H9 (cell line): ENCODE measurements at regions not wholly inside any gene's neighbourhood (a gene's known extent, or its start where the extent isn't known, plus 50 kb on each side); places are given as distances from the start of the nearest gene placed in this dataset.
A peak's percentile ranks its signal among the peaks of the same experiment; 100 is the strongest.

Source experiments
- DNase-seq: peaks from one replicate; pipeline ENCODE4 v3.0.0-alpha.2; 2017
- H2AFZ ChIP-seq: one replicate; pipeline ENCODE4 v1.6.1; 2013; ENCODE audit warnings: mild to moderate bottlenecking, low read length, control low read depth, moderate library complexity
- H2AK5ac ChIP-seq: 2 replicates; pipeline ENCODE4 v1.6.1; 2013; ENCODE audit warnings: low read length, control low read depth, mixed read lengths; ENCODE audit not compliant: insufficient read length
- H2BK120ac ChIP-seq: one replicate; pipeline ENCODE4 v1.6.1; 2013; ENCODE audit warnings: low read depth, mild to moderate bottlenecking, low read length, control low read depth, inconsistent platforms; ENCODE audit not compliant: poor library complexity, severe bottlenecking
- H2BK12ac ChIP-seq: 2 replicates; pipeline ENCODE4 v1.6.1; 2013; ENCODE audit warnings: low read length, control low read depth, mixed read lengths, low read depth; ENCODE audit not compliant: insufficient read length
- H2BK15ac ChIP-seq: 2 replicates; pipeline ENCODE4 v1.6.1; 2013; ENCODE audit warnings: low read depth, low read length, control low read depth
- H2BK20ac ChIP-seq: one replicate; pipeline ENCODE4 v1.6.1; 2013; ENCODE audit warnings: low read depth, mild to moderate bottlenecking, low read length, control low read depth, inconsistent platforms; ENCODE audit not compliant: poor library complexity, severe bottlenecking
- H2BK5ac ChIP-seq: 2 replicates; pipeline ENCODE4 v1.6.1; 2013; ENCODE audit warnings: low read length, control low read depth, mixed read lengths; ENCODE audit not compliant: insufficient read length
- H3K14ac ChIP-seq: 2 replicates; pipeline ENCODE4 v1.6.1; 2013; ENCODE audit warnings: low read length, control low read depth; ENCODE audit not compliant: insufficient read depth
- H3K18ac ChIP-seq: 2 replicates; pipeline ENCODE4 v1.6.1; 2013; ENCODE audit warnings: low read depth, mild to moderate bottlenecking, mixed read lengths, low read length, control low read depth; ENCODE audit not compliant: insufficient read length
- H3K23ac ChIP-seq: 2 replicates; pipeline ENCODE4 v1.6.1; 2013; ENCODE audit warnings: low read length, control low read depth, mixed read lengths, low read depth; ENCODE audit not compliant: insufficient read length
- H3K23me2 ChIP-seq: 2 replicates; pipeline ENCODE4 v1.6.1; 2013; ENCODE audit warnings: low read depth, mild to moderate bottlenecking, mixed read lengths, low read length, control low read depth; ENCODE audit not compliant: insufficient read length, poor library complexity, severe bottlenecking
- H3K27ac ChIP-seq: 2 replicates; pipeline ENCODE4 v1.5.1; 2013; ENCODE audit warnings: low read length, control low read depth, mixed read lengths, low read depth; ENCODE audit not compliant: insufficient read length
- H3K27me3 ChIP-seq: 2 replicates; pipeline ENCODE4 v1.6.1; 2013; ENCODE audit warnings: low read length, control low read depth, inconsistent platforms; ENCODE audit not compliant: insufficient read depth
- H3K4ac ChIP-seq: 2 replicates; pipeline ENCODE4 v1.6.1; 2013; ENCODE audit warnings: low read depth, mild to moderate bottlenecking, control low read depth, inconsistent platforms, low read length, moderate library complexity
- H3K4me1 ChIP-seq: 2 replicates; pipeline ENCODE4 v1.6.1; 2013; ENCODE audit warnings: low read length, control low read depth, inconsistent platforms; ENCODE audit not compliant: insufficient read depth
- H3K4me2 ChIP-seq: 2 replicates; pipeline ENCODE4 v1.6.1; 2013; ENCODE audit warnings: low read length, control low read depth, mixed read lengths; ENCODE audit not compliant: insufficient read length, insufficient read depth
- H3K56ac ChIP-seq: 2 replicates; pipeline ENCODE4 v1.6.1; 2013; ENCODE audit warnings: low read depth, mild to moderate bottlenecking, mixed read lengths, low read length, control low read depth; ENCODE audit not compliant: insufficient read length
- H3K79me1 ChIP-seq: 2 replicates; pipeline ENCODE4 v1.6.1; 2013; ENCODE audit warnings: low read depth, mild to moderate bottlenecking, moderate library complexity, low read length, control low read depth, inconsistent platforms; ENCODE audit not compliant: insufficient read depth, poor library complexity, severe bottlenecking
- H3K79me2 ChIP-seq: 2 replicates; pipeline ENCODE4 v1.6.1; 2013; ENCODE audit warnings: low read length, control low read depth, inconsistent platforms; ENCODE audit not compliant: insufficient read depth
- H3K9ac ChIP-seq: 2 replicates; pipeline ENCODE4 v1.6.1; 2013; ENCODE audit warnings: low read length, control low read depth, mixed read lengths; ENCODE audit not compliant: insufficient read length; ENCODE audit errors: extremely low read depth
- H3K9me3 ChIP-seq: one replicate; pipeline ENCODE4 v1.6.1; 2013; ENCODE audit warnings: low read depth, low read length, inconsistent platforms; ENCODE audit not compliant: control insufficient read depth
- H3T11ph ChIP-seq: one replicate; pipeline ENCODE4 v1.6.1; 2013; ENCODE audit warnings: mild to moderate bottlenecking, low read length, control low read depth, inconsistent platforms
- H4K20me1 ChIP-seq: one replicate; pipeline ENCODE4 v1.6.1; 2013; ENCODE audit not compliant: control insufficient read depth, insufficient read length, insufficient read depth
- H4K5ac ChIP-seq: 2 replicates; pipeline ENCODE4 v1.6.1; 2013; ENCODE audit warnings: low read depth, mild to moderate bottlenecking, mixed read lengths, low read length, control low read depth; ENCODE audit not compliant: insufficient read length
- H4K8ac ChIP-seq: replicated peaks from 2 replicates; pipeline ENCODE4 v1.6.1; 2013; ENCODE audit warnings: low read length, control low read depth, mixed read lengths, low read depth; ENCODE audit not compliant: insufficient read length
- H4K91ac ChIP-seq: 2 replicates; pipeline ENCODE4 v1.6.1; 2013; ENCODE audit warnings: low read depth, mild to moderate bottlenecking, moderate library complexity, mixed read lengths, low read length, control low read depth; ENCODE audit not compliant: insufficient read length
- H3K27ac Mint-ChIP-seq, 3 experiments: 2 replicates in 2 of 3; 3 replicates in 1 of 3; pipeline ENCODE4 v1.8.0; 2020 to 2021; ENCODE audit warnings: mixed read lengths in 3 of 3, mild to moderate bottlenecking in 1 of 3, moderate library complexity in 1 of 3
- H3K27me3 Mint-ChIP-seq: 2 replicates; pipeline ENCODE4 v1.8.0; 2021; ENCODE audit warnings: low read depth, mild to moderate bottlenecking, moderate library complexity, mixed read lengths
- H3K36me3 Mint-ChIP-seq, 3 experiments: 2 replicates in 2 of 3; 3 replicates in 1 of 3; pipeline ENCODE4 v1.8.0; 2020 to 2021; ENCODE audit warnings: low read depth in 3 of 3, mixed read lengths in 3 of 3; ENCODE audit not compliant: insufficient read depth in 1 of 3
- H3K4me1 Mint-ChIP-seq, 2 experiments: 2 replicates each; pipeline ENCODE4 v1.8.0; 2020; ENCODE audit warnings: mixed read lengths in 2 of 2
- H3K4me3 Mint-ChIP-seq, 2 experiments: 2 replicates in 1 of 2; 3 replicates in 1 of 2; pipeline ENCODE4 v1.8.0; 2020 to 2021; ENCODE audit warnings: mild to moderate bottlenecking in 2 of 2, mixed read lengths in 2 of 2, moderate library complexity in 1 of 2
- H3K9me3 Mint-ChIP-seq, 2 experiments: 2 replicates in 1 of 2; 3 replicates in 1 of 2; pipeline ENCODE4 v1.8.0; 2020; ENCODE audit warnings: mild to moderate bottlenecking in 2 of 2, mixed read lengths in 2 of 2, moderate library complexity in 1 of 2
- WGBS: extraction: QIAGEN DNeasy Blood & Tissue Kit; methylation state at CpG from one replicate; pipeline ENCODE4 v1.1.7; 2013; ENCODE audit warnings: missing lambda C conversion rate, low lambda C conversion rate, mixed read lengths; ENCODE audit not compliant: insufficient read length; ENCODE audit errors: extremely low coverage; 5-methylcytosine and 5-hydroxymethylcytosine counted together
- TF ChIP-seq, protein P1 (sequence below): fragments of 200-600 bp; sonication (generic); conservative IDR thresholded peaks from 3 replicates; pipeline ENCODE4 v1.8.0; 2021; ENCODE audit warnings: antibody characterized with exemption, mild to moderate bottlenecking

- Histone ChIP-seq H3K9ac (no peak overlapping the region), H3K23me2 (no peaks in the 10 kb centered on the region), H3K79me1 (no peaks in the 10 kb centered on the region), H3K27me3 (peaks cover 3% of the 10 kb centered on the region; the same call in 1 of the 2 replicates), H3T11ph (no peak overlapping the region), H3K23ac (no peak overlapping the region), H2BK5ac (no peak overlapping the region), H3K14ac (no peak overlapping the region), H4K91ac (no peak overlapping the region), H3K9me3 (no peaks in the 10 kb centered on the region), H3K27ac (no peak overlapping the region), H2BK15ac (no peak overlapping the region), H4K5ac (no peak overlapping the region), H4K20me1 (no peaks in the 10 kb centered on the region), H2BK12ac (no peak overlapping the region), H3K4ac (no peak overlapping the region), H3K79me2 (no peaks in the 10 kb centered on the region), H3K4me1 (no peaks in the 10 kb centered on the region), H3K56ac (no peak overlapping the region), H2BK120ac (no peak overlapping the region), H2AFZ (no peak overlapping the region), H4K8ac (no peak overlapping the region), H2AK5ac (no peak overlapping the region), H3K18ac (no peak overlapping the region), H3K4me2 (no peak overlapping the region), H2BK20ac (no peak overlapping the region)
- DNase-seq = no peak
- TF ChIP-seq, protein P1, sequence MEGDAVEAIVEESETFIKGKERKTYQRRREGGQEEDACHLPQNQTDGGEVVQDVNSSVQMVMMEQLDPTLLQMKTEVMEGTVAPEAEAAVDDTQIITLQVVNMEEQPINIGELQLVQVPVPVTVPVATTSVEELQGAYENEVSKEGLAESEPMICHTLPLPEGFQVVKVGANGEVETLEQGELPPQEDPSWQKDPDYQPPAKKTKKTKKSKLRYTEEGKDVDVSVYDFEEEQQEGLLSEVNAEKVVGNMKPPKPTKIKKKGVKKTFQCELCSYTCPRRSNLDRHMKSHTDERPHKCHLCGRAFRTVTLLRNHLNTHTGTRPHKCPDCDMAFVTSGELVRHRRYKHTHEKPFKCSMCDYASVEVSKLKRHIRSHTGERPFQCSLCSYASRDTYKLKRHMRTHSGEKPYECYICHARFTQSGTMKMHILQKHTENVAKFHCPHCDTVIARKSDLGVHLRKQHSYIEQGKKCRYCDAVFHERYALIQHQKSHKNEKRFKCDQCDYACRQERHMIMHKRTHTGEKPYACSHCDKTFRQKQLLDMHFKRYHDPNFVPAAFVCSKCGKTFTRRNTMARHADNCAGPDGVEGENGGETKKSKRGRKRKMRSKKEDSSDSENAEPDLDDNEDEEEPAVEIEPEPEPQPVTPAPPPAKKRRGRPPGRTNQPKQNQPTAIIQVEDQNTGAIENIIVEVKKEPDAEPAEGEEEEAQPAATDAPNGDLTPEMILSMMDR = peak; percentile 38; the same call in 2 of the 3 replicates
- Mint-ChIP-seq H3K9me3 (no peaks in the 10 kb centered on the region), H3K4me3 (no peak overlapping the region), H3K4me1 (no peaks in the 10 kb centered on the region), H3K27ac (no peak overlapping the region), H3K36me3 (no peaks in the 10 kb centered on the region), H3K27me3 (peaks cover 13% of the 10 kb centered on the region)
- WGBS = no CpG with 5 or more reads among the region's 1 CpG
Observed at GRCh38 chr2:65620524-65620923, 188.1 kb upstream of the SPRED2 start.
